A549 (cell line): ENCODE measurements at regions not wholly inside any gene's neighbourhood (a gene's known extent, or its start where the extent isn't known, plus 50 kb on each side); places are given as distances from the start of the nearest gene placed in this dataset.

Source experiments
- ATAC-seq, 2 experiments: fragments of 200-7000 bp in 1 of 2; fragments of >200 bp in 1 of 2; cut with Nextera tagmentation in 1 of 2; cut with Tn5 transposase in 1 of 2; 3 replicates each; pipeline versions ENCODE4 v1.8.0 to v1.9.1; 2018 to 2020; ENCODE audit warnings: mild to moderate bottlenecking in 1 of 2, moderate library complexity in 1 of 2
- CTCF ChIA-PET: fragments of 300-600 bp; sonication (Branson Sonifier 250); formaldehyde crosslinking; extraction: SDS; loops from one replicate; lab custom pipeline; 2021; ENCODE audit warnings: antibody characterized with exemption, inconsistent platforms; lab: Yijun Ruan, JAX
- POLR2A ChIA-PET: fragments of 350-600 bp; formaldehyde crosslinking; extraction: SDS; loops from one replicate; lab custom pipeline; 2021; ENCODE audit warnings: antibody characterized with exemption, inconsistent platforms; lab: Yijun Ruan, JAX
- DNase-seq, 2 experiments: peaks; one replicate each; pipeline versions ENCODE4 v3.0.0 to v3.0.0-alpha.2; 2011 to 2016; ENCODE audit warnings: low read depth in 1 of 2, low spot score in 1 of 2
- FAIRE-seq: peaks from 2 replicates; lab custom pipeline; 2011; peaks lifted over from hg19 to GRCh38; lab: Jason Lieb, UNC
- H3K27ac ChIP-seq, 2 experiments: fragments of >200 bp; sonication (Bioruptor Twin); formaldehyde crosslinking; 3 replicates each; pipeline ENCODE4 v1.5.1; 2016 to 2017
- H3K4me1 ChIP-seq: fragments of >200 bp; sonication (Bioruptor Twin); formaldehyde crosslinking; 3 replicates; pipeline ENCODE4 v1.6.1; 2016
- H3K4me2 ChIP-seq: fragments of >200 bp; sonication (Bioruptor Twin); formaldehyde crosslinking; 3 replicates; pipeline ENCODE4 v1.6.1; 2016
- H3K4me3 ChIP-seq: fragments of >200 bp; sonication (Bioruptor Twin); formaldehyde crosslinking; 3 replicates; pipeline ENCODE4 v1.5.1; 2016
- H3K9me3 ChIP-seq: fragments of >200 bp; sonication (Bioruptor Twin); formaldehyde crosslinking; 3 replicates; pipeline ENCODE4 v1.6.1; 2016
- BHLHE40 ChIP-seq: IDR thresholded peaks from 2 replicates; pipeline ENCODE4 v1.6.1; 2012; ENCODE audit warnings: low read depth, low read length, inconsistent platforms
- CBX2 ChIP-seq: fragments of 200-600 bp; sonication (generic); IDR thresholded peaks from 2 replicates; pipeline ENCODE4 v1.6.1; 2016; ENCODE audit warnings: low read depth, mild to moderate bottlenecking, borderline replicate concordance
- E2F6 ChIP-seq: IDR thresholded peaks from 2 replicates; pipeline ENCODE4 v1.6.1; 2012; ENCODE audit warnings: low read depth, borderline replicate concordance
- EHF ChIP-seq: fragments of 250-450 bp; sonication (Bioruptor Pico); IDR thresholded peaks from 2 replicates; pipeline ENCODE4 v1.5.0; 2020; ENCODE audit warnings: mild to moderate bottlenecking
- EHMT2 ChIP-seq: fragments of 200-600 bp; sonication (generic); IDR thresholded peaks from 2 replicates; pipeline ENCODE4 v1.6.1; 2016; ENCODE audit warnings: antibody characterized with exemption, low read depth, mild to moderate bottlenecking, moderate library complexity
- FOSB ChIP-seq: fragments of 250-450 bp; sonication (Bioruptor Pico); IDR thresholded peaks from 2 replicates; pipeline ENCODE4 v1.5.0; 2020; ENCODE audit warnings: mild to moderate bottlenecking, moderate library complexity
- FOSL2 ChIP-seq, 2 experiments: fragments of 450-650 bp in 1 of 2; fragments of >200 bp in 1 of 2; sonication (Bioruptor Twin) in 1 of 2; formaldehyde crosslinking; IDR thresholded peaks; 2 replicates each; pipeline versions ENCODE4 v1.5.0 to v1.6.1; 2016 to 2020; ENCODE audit warnings: mild to moderate bottlenecking in 1 of 2, moderate library complexity in 1 of 2
- GATA3 ChIP-seq: IDR thresholded peaks from 2 replicates; pipeline ENCODE4 v1.6.1; 2012; ENCODE audit warnings: borderline replicate concordance
- HES2 ChIP-seq: fragments of >200 bp; sonication (Bioruptor Twin); formaldehyde crosslinking; IDR thresholded peaks from 2 replicates; pipeline ENCODE4 v1.6.1; 2016
- HOXB13 ChIP-seq: fragments of 250-450 bp; sonication (Bioruptor Pico); IDR thresholded peaks from 2 replicates; pipeline ENCODE4 v1.5.0; 2020; ENCODE audit warnings: low read depth, mild to moderate bottlenecking, moderate library complexity
- HOXB5 ChIP-seq: fragments of 250-450 bp; sonication (Bioruptor Pico); IDR thresholded peaks from 2 replicates; pipeline ENCODE4 v1.5.0; 2020; ENCODE audit warnings: mild to moderate bottlenecking, moderate library complexity
- KDM5A ChIP-seq: fragments of 200-600 bp; sonication (generic); IDR thresholded peaks from 2 replicates; pipeline ENCODE4 v1.6.1; 2016; ENCODE audit warnings: antibody characterized with exemption, mild to moderate bottlenecking
- MAFK ChIP-seq: fragments of 450-650 bp; IDR thresholded peaks from 2 replicates; pipeline ENCODE4 v1.6.1; 2014; ENCODE audit not compliant: partially characterized antibody
- MAZ ChIP-seq: fragments of 150-350 bp; IDR thresholded peaks from 2 replicates; pipeline ENCODE4 v1.6.1; 2014; ENCODE audit warnings: antibody characterized with exemption, low read depth, low read length, borderline replicate concordance
- MYC ChIP-seq: IDR thresholded peaks from 2 replicates; pipeline ENCODE4 v1.6.1; 2012; ENCODE audit warnings: mild to moderate bottlenecking, inconsistent platforms, low read length, improper control_type of control experiment, borderline replicate concordance
- NFE2L2 ChIP-seq: fragments of 150-350 bp; conservative IDR thresholded peaks from 2 replicates; pipeline ENCODE4 v1.6.1; 2014; ENCODE audit warnings: low read length
- POLR2A ChIP-seq: IDR thresholded peaks from 2 replicates; pipeline ENCODE4 v1.6.1; 2012; ENCODE audit warnings: mild to moderate bottlenecking, low read length
- POLR2AphosphoS2 ChIP-seq: conservative IDR thresholded peaks from 2 replicates; pipeline ENCODE4 v1.6.1; 2012; ENCODE audit warnings: low read length, improper control_type of control experiment, inconsistent platforms
- RAD21 ChIP-seq, 2 experiments: fragments of >200 bp in 1 of 2; sonication (Bioruptor Twin) in 1 of 2; formaldehyde crosslinking in 1 of 2; IDR thresholded peaks in 1 of 2; conservative IDR thresholded peaks in 1 of 2; 2 replicates in 1 of 2; 3 replicates in 1 of 2; pipeline ENCODE4 v1.6.1; 2012 to 2018; ENCODE audit warnings: inconsistent platforms in 1 of 2
- RARB ChIP-seq: fragments of 250-450 bp; sonication (Bioruptor Pico); IDR thresholded peaks from 2 replicates; pipeline ENCODE4 v1.8.0; 2021; ENCODE audit warnings: mild to moderate bottlenecking, moderate library complexity
- RFX5 ChIP-seq: fragments of 450-650 bp; IDR thresholded peaks from 2 replicates; pipeline ENCODE4 v1.7.1; 2014; ENCODE audit warnings: antibody characterized with exemption, mild to moderate bottlenecking, moderate library complexity
- RNF2 ChIP-seq: fragments of 200-600 bp; sonication (generic); IDR thresholded peaks from 2 replicates; pipeline ENCODE4 v1.6.1; 2016; ENCODE audit warnings: low read depth, mild to moderate bottlenecking, antibody characterized with exemption, moderate library complexity, borderline replicate concordance
- SMC3 ChIP-seq: fragments of >200 bp; sonication (Bioruptor Twin); formaldehyde crosslinking; IDR thresholded peaks from 3 replicates; pipeline ENCODE4 v1.6.1; 2018; ENCODE audit warnings: inconsistent platforms
- SREBF2 ChIP-seq: fragments of 450-650 bp; IDR thresholded peaks from 2 replicates; pipeline ENCODE4 v1.6.1; 2014; ENCODE audit warnings: mild to moderate bottlenecking, moderate library complexity
- USF2 ChIP-seq: fragments of 450-650 bp; IDR thresholded peaks from 2 replicates; pipeline ENCODE4 v1.6.1; 2014; ENCODE audit warnings: antibody characterized with exemption
- ZNF302 ChIP-seq: fragments of 250-450 bp; sonication (Bioruptor Pico); IDR thresholded peaks from 2 replicates; pipeline ENCODE4 v1.9.0; 2021; ENCODE audit warnings: inconsistent platforms, mild to moderate bottlenecking, moderate library complexity
- ZSCAN20 ChIP-seq: fragments of 250-450 bp; sonication (Bioruptor Pico); IDR thresholded peaks from 2 replicates; pipeline ENCODE4 v1.8.0; 2022; ENCODE audit warnings: mild to moderate bottlenecking, moderate library complexity
- WGBS: methylation state at CpG from one replicate; pipeline ENCODE4 v1.1.6; 2017; ENCODE audit errors: missing lambda C conversion rate; 5-methylcytosine and 5-hydroxymethylcytosine counted together
- TF ChIP-seq, protein P1 (sequence below): fragments of 250-450 bp; sonication (Bioruptor Pico); IDR thresholded peaks from 2 replicates; pipeline ENCODE4 v1.5.0; 2020; ENCODE audit warnings: low read depth, mild to moderate bottlenecking, moderate library complexity

GRCh38 chr4:181193131-181193930 lies 1049.9 kb upstream of the TENM3 start:
- ATAC-seq (no peak), FAIRE-seq (no peak), DNase-seq (no peak)
- POLR2A ChIA-PET = no interaction called here
- Histone ChIP-seq H3K4me3 (no peak overlapping the region), H3K4me1 (no peaks in the 10 kb centered on the region), H3K4me2 (no peak overlapping the region), H3K27ac (no peak overlapping the region), H3K9me3 (no peaks in the 10 kb centered on the region)
- no peak for TF ChIP-seq E2F6
- TF ChIP-seq HOXB13 (CRISPR knock-in tag) = no peak
- no peak for TF ChIP-seq MAFK
- no peak for TF ChIP-seq RAD21 (conservative IDR thresholded peaks at IDR 0.05 in 1 of 2, IDR thresholded peaks at IDR 0.05 in 1 of 2)
- TF ChIP-seq RFX5 = no peak
- no peak for TF ChIP-seq EHF (CRISPR knock-in tag)
- TF ChIP-seq USF2 = no peak
- TF ChIP-seq RARB = no peak
- no peak for TF ChIP-seq MAZ
- TF ChIP-seq GATA3 = no peak
- no peak for TF ChIP-seq SREBF2
- TF ChIP-seq KDM5A = no peak
- no peak for TF ChIP-seq SMC3
- TF ChIP-seq HOXB5 = no peak
- TF ChIP-seq ZNF302 (CRISPR knock-in tag) = no peak
- TF ChIP-seq MYC = no peak
- WGBS = 0% methylated on average over 6 of the region's 6 CpGs
- CTCF ChIA-PET = no interaction called here

- POLR2A ChIA-PET = no interaction called here
- Histone ChIP-seq H3K4me2 (no peak overlapping the region), H3K4me3 (no peak overlapping the region), H3K27ac (no peak overlapping the region), H3K4me1 (no peaks in the 10 kb centered on the region), H3K9me3 (no peaks in the 10 kb centered on the region)
- DNase-seq (peak in 1 of 2 experiments; percentile 3), ATAC-seq (no peak), FAIRE-seq (no peak)
- CTCF ChIA-PET = no interaction called here
- 18% methylated on average over 5 of the region's 5 CpGs for WGBS
- TF ChIP-seq FOSL2 (IDR thresholded peaks at IDR 0.05) = no peak
- TF ChIP-seq FOSL2 (CRISPR knock-in tag; IDR thresholded peaks at IDR 0.05) = no peak
- no peak for TF ChIP-seq FOSB (CRISPR knock-in tag)
- no peak for TF ChIP-seq CBX2
- TF ChIP-seq BHLHE40 = no peak
- no peak for TF ChIP-seq RNF2
- TF ChIP-seq HOXB5 = no peak
- no peak for TF ChIP-seq POLR2AphosphoS2
- TF ChIP-seq EHMT2 = no peak
- TF ChIP-seq, protein P1, sequence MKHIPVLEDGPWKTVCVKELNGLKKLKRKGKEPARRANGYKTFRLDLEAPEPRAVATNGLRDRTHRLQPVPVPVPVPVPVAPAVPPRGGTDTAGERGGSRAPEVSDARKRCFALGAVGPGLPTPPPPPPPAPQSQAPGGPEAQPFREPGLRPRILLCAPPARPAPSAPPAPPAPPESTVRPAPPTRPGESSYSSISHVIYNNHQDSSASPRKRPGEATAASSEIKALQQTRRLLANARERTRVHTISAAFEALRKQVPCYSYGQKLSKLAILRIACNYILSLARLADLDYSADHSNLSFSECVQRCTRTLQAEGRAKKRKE = no peak
- TF ChIP-seq ZSCAN20 (CRISPR knock-in tag) = no peak
- TF ChIP-seq POLR2A = no peak
- no peak for TF ChIP-seq MAZ
- no peak for TF ChIP-seq HES2
- no peak for TF ChIP-seq NFE2L2
These were observed 1049.1 kb upstream of the TENM3 start for GRCh38 chr4:181194096-181194495.
